ENCODE measurements at regions not wholly inside any gene's neighbourhood (a gene's known extent, or its start where the extent isn't known, plus 50 kb on each side); places are given as distances from the start of the nearest gene placed in this dataset.

DNA sequence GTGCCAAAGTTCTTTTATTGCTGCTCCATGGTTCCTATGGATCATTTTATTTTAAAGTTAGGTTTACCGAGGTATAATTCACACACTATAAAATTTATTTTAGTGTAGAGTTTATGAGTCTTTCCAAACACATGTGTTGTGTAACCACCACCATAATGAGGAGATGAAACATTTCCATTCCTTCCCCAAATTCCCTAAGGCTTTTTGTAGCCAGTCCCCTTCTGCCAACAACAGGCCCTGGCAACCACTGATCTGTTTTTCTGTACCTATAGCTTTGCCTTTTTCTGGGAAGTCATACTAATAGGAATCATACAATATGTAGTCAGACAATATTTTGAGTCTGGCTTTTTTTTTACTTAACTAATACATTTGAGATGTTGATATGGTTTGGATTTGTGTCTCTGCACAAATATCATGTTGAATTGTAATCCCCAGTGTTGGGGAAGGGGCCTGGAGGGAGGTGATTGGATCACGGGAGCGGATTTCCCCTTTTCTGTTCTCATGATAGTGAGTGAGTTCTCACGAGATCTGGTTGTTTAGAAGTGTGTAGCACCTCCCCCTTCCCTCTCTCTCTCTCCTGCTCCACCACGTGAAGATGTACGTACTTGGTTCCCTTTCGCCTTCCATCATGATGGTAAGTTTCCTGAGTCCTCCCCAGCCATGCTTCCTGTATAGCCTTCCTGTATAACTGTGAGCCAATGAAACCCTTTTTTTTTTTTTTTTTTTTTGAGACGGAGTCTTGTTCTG lies 59.6 kb upstream of the DHX15 start:
- TF ChIP-seq POLR2A (IDR thresholded peaks at IDR 0.05) (no peak), POLR2AphosphoS5 (IDR thresholded peaks at IDR 0.05) (no peak)
- TF ChIP-seq, protein P1, sequence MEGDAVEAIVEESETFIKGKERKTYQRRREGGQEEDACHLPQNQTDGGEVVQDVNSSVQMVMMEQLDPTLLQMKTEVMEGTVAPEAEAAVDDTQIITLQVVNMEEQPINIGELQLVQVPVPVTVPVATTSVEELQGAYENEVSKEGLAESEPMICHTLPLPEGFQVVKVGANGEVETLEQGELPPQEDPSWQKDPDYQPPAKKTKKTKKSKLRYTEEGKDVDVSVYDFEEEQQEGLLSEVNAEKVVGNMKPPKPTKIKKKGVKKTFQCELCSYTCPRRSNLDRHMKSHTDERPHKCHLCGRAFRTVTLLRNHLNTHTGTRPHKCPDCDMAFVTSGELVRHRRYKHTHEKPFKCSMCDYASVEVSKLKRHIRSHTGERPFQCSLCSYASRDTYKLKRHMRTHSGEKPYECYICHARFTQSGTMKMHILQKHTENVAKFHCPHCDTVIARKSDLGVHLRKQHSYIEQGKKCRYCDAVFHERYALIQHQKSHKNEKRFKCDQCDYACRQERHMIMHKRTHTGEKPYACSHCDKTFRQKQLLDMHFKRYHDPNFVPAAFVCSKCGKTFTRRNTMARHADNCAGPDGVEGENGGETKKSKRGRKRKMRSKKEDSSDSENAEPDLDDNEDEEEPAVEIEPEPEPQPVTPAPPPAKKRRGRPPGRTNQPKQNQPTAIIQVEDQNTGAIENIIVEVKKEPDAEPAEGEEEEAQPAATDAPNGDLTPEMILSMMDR (IDR thresholded peaks at IDR 0.05) = no peak
